Transverse colon (tissue), 4 donors: ENCODE measurements at regions not wholly inside any gene's neighbourhood (a gene's known extent, or its start where the extent isn't known, plus 50 kb on each side); places are given as distances from the start of the nearest gene placed in this dataset.

ENCODE experiments used
- EP300 ChIP-seq: sonication (generic); formaldehyde crosslinking; IDR thresholded peaks from one replicate; pipeline ENCODE4 v1.6.1; 2017; ENCODE audit warnings: antibody characterized with exemption, low read depth
- POLR2A ChIP-seq: fragments of 450-650 bp; IDR thresholded peaks from one replicate; pipeline ENCODE4 v1.6.1; 2016; ENCODE audit warnings: antibody characterized with exemption, mild to moderate bottlenecking, moderate library complexity
- POLR2AphosphoS5 ChIP-seq, 3 donors: sonication (generic); formaldehyde crosslinking; IDR thresholded peaks; one replicate each; pipeline ENCODE4 v1.6.1; 2016; ENCODE audit warnings: antibody characterized with exemption in 3 of 3
- TF ChIP-seq, protein P1 (sequence below), 5 experiments: fragments of 200-600 bp in 3 of 5; fragments of 450-650 bp in 2 of 5; sonication (generic) in 3 of 5; IDR thresholded peaks; 1 replicate in 2 of 5; 2 replicates in 3 of 5; pipeline ENCODE4 v1.5.1; 2016 to 2017; ENCODE audit warnings: antibody characterized with exemption in 5 of 5, inconsistent platforms in 3 of 5, mild to moderate bottlenecking in 2 of 5, moderate library complexity in 1 of 5

DNA sequence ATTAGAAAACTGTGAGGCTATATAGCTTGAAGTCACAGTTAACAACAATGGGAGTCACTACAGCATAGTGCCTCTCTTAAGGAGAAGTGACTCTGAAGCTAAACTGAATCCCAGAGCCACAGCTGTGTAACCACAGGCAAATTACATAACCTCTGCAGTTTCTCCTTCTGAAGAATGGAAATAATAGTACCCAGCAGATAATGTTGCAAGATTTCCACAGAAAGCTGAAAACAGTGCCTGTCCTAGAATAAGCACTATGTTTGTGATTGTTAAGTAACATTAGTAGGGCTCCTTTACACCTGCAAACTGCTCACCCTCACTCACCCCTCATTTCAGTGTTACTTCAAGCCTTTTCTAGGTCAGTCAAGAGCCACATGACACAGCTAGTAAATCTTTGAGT lies 886.7 kb downstream of the PLA2G4A start:
- TF ChIP-seq, protein P1, sequence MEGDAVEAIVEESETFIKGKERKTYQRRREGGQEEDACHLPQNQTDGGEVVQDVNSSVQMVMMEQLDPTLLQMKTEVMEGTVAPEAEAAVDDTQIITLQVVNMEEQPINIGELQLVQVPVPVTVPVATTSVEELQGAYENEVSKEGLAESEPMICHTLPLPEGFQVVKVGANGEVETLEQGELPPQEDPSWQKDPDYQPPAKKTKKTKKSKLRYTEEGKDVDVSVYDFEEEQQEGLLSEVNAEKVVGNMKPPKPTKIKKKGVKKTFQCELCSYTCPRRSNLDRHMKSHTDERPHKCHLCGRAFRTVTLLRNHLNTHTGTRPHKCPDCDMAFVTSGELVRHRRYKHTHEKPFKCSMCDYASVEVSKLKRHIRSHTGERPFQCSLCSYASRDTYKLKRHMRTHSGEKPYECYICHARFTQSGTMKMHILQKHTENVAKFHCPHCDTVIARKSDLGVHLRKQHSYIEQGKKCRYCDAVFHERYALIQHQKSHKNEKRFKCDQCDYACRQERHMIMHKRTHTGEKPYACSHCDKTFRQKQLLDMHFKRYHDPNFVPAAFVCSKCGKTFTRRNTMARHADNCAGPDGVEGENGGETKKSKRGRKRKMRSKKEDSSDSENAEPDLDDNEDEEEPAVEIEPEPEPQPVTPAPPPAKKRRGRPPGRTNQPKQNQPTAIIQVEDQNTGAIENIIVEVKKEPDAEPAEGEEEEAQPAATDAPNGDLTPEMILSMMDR (IDR thresholded peaks at IDR 0.05): no peak
- TF ChIP-seq POLR2AphosphoS5 (IDR thresholded peaks at IDR 0.05): no peak
- TF ChIP-seq POLR2A: no peak
- no peak for TF ChIP-seq EP300
